ENCODE measurements at regions not wholly inside any gene's neighbourhood (a gene's known extent, or its start where the extent isn't known, plus 50 kb on each side); places are given as distances from the start of the nearest gene placed in this dataset.

- no peak for TF ChIP-seq CTCF (IDR thresholded peaks at IDR 0.05; ENCODE audit: insufficient read depth, low read depth, low read length, missing control alignments)
- H3K4me3 ChIP-seq (ENCODE audit: low read depth, low read length): no peak overlapping the region
- DNase-seq (ENCODE audit: low read depth): no peak
Observed at GRCh38 chr12:59041241-59042121, 121.2 kb upstream of the LRIG3 start.

DNA sequence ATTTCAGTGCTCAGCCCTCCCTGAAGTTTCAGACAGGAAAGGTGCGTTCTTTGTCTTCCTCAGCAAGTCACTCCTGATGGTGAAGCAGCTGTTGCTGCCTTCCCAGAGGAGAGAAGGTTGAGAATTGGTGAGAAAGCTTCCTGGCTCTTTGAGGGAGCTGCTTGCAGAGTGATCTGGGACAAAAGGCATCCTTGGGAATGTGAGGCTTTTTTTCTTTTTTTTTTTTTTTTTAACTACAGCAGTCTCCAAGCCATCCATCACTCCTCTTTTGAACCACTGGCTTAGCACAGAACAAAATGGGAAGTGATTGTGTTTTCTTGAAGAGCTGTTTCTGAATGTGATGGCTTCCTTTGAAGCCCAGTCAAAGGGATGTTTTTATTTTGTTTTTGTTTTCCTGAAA is 120.4 kb upstream of the LRIG3 start:
- no peak overlapping the region for H3K4me3 ChIP-seq (ENCODE audit: low read depth, low read length)
- DNase-seq (ENCODE audit: low read depth): no peak
- TF ChIP-seq CTCF (IDR thresholded peaks at IDR 0.05; ENCODE audit: insufficient read depth, low read depth, low read length, missing control alignments): no peak

- TF ChIP-seq CTCF (IDR thresholded peaks at IDR 0.05; ENCODE audit: insufficient read depth, low read depth, low read length, missing control alignments): no peak
- no peak for DNase-seq (ENCODE audit: low read depth)
- no peak overlapping the region for H3K4me3 ChIP-seq (ENCODE audit: low read depth, low read length)
Observed at GRCh38 chr12:59040043-59040442, 119.7 kb upstream of the LRIG3 start.

DNA sequence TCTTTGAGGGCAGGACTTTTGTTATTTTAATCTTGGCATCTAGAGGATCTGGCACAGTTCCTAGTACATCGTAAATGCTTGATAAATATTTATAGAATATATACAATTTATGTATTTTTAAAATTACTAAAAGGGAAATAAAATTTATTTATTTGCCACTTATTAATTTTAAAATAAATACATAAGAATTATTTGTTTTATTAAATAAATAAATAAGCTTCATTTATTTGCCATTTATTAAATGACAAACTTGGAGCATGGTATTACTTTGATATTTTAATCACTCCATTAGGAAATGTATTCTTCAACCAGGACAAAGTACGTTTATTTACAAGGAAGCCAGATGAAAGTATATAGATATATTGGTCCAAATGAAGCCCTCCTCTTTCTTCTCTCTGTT is 118.7 kb upstream of the LRIG3 start:
- H3K4me3 ChIP-seq (ENCODE audit: low read depth, low read length): no peak overlapping the region
- TF ChIP-seq CTCF (IDR thresholded peaks at IDR 0.05; ENCODE audit: insufficient read depth, low read depth, low read length, missing control alignments): no peak
- no peak for DNase-seq (ENCODE audit: low read depth)

DNA sequence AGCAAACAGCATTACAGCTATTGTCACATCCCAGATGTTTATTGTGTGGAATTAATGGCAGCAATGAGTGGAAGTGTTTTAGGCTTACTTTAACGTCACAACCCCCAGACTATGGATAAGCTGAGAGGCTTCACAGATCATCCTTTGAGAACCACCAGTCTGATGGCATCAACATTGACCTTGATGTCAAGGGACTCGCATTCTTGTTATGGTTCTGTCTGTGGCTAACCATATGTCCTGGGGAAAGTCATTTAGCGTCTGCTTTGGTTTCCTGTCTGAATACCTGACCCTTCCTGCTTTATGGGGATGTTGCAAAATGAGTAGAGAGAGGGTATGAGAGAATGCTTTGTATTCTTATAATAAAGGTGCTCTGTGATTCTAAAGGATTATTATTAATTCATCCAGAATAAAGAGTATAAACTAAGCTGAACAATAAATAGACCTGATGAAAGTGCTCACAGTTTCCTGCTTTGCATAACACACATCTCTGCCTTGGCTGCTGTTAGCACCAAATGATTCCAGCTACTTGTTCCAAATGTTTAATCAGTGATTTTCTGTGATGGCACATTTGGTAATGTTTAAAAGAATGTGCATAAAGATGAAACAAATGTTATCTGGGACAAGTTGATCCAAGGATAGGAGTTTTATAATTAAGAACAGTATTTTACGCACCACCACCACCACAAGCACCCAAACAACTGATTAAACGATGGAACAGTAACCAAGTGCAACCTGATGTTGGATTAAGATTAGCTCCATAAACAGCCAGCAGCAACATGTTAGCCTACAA is 116.9 kb upstream of the LRIG3 start:
- TF ChIP-seq CTCF (IDR thresholded peaks at IDR 0.05; ENCODE audit: insufficient read depth, low read depth, low read length, missing control alignments): no peak
- peak; percentile 47 for DNase-seq (ENCODE audit: low read depth)
- no peak overlapping the region for H3K4me3 ChIP-seq (ENCODE audit: low read depth, low read length)

GRCh38 chr12:59036347-59036746 is 116.0 kb upstream of the LRIG3 start:
- no peak for TF ChIP-seq CTCF (IDR thresholded peaks at IDR 0.05; ENCODE audit: insufficient read depth, low read depth, low read length, missing control alignments)
- H3K4me3 ChIP-seq (ENCODE audit: low read depth, low read length): no peak overlapping the region
- DNase-seq (ENCODE audit: low read depth): no peak

Measured in GM12865 (cell line).